ENCODE measurements at regions not wholly inside any gene's neighbourhood (a gene's known extent, or its start where the extent isn't known, plus 50 kb on each side); places are given as distances from the start of the nearest gene placed in this dataset.
"Not testable (repeated sequence)": the region's sequence is repeated elsewhere in the genome, so short reads cannot be mapped to it uniquely, and the experiment has no call there.

GRCh38 chr3:59234884-59235633, 185.2 kb upstream of the CFAP20DC start:
- peaks cover 5 to 36% (median 20%) of the 10 kb centered on the region in 9 donors for H3K9me3 Mint-ChIP-seq
- H3K4me1 Mint-ChIP-seq: peaks cover 0 to 13% (median 0%) of the 10 kb centered on the region in 4 donors
- DNase-seq (no peak), ATAC-seq (no peak)
- POLR2A ChIA-PET: no interaction called here
- H3K36me3 Mint-ChIP-seq: peaks cover 0 to 17% (median 12%) of the 10 kb centered on the region in 3 donors
- peaks cover 0 to 4% (median 0%) of the 10 kb centered on the region in 5 donors for H3K27me3 Mint-ChIP-seq
- H3K4me3 Mint-ChIP-seq: no peak overlapping the region
- H3K27ac Mint-ChIP-seq: peak overlapping the region in 1 of 10 donors; percentile 54

- Mint-ChIP-seq H3K36me3 (peaks cover 0 to 23% (median 21%) of the 10 kb centered on the region in 3 donors), H3K9me3 (peaks cover 9 to 44% (median 29%) of the 10 kb centered on the region in 9 donors)
- H3K27me3 Mint-ChIP-seq, H3K27ac Mint-ChIP-seq, H3K4me3 Mint-ChIP-seq, ATAC-seq, H3K4me1 Mint-ChIP-seq, DNase-seq, POLR2A ChIA-PET: not testable (repeated sequence)
Observed at GRCh38 chr3:59230379-59230778, 180.6 kb upstream of the CFAP20DC start.

- POLR2A ChIA-PET: no interaction called here
- H3K4me1 Mint-ChIP-seq: peaks cover 0 to 2% (median 0%) of the 10 kb centered on the region in 4 donors
- peaks cover 0 to under 1% (median 0%) of the 10 kb centered on the region in 9 donors for H3K9me3 Mint-ChIP-seq
- no peaks in the 10 kb centered on the region for H3K36me3 Mint-ChIP-seq
- H3K4me3 Mint-ChIP-seq: no peak overlapping the region
- H3K27me3 Mint-ChIP-seq: peaks cover 3 to 15% (median 7%) of the 10 kb centered on the region in 5 donors
- ATAC-seq (no peak), DNase-seq (no peak)
- H3K27ac Mint-ChIP-seq: peak overlapping the region in 2 of 10 donors; percentile 5 to 59
Observed at GRCh38 chr3:59213860-59214259, 164.0 kb upstream of the CFAP20DC start.

- Mint-ChIP-seq H3K27ac (no peak overlapping the region), H3K9me3 (no peaks in the 10 kb centered on the region), H3K36me3 (no peaks in the 10 kb centered on the region), H3K27me3 (peaks cover 3 to 19% (median 11%) of the 10 kb centered on the region in 5 donors), H3K4me3 (no peak overlapping the region), H3K4me1 (peaks cover 0 to 2% (median 0%) of the 10 kb centered on the region in 4 donors)
- POLR2A ChIA-PET: no interaction called here
- DNase-seq (peak in 4 of 10 donors; percentile 20 to 60 (median 54)), ATAC-seq (peak; percentile 39 to 61)
Observed at GRCh38 chr3:59212128-59212779, 162.4 kb upstream of the CFAP20DC start.

GRCh38 chr3:59210260-59210659, 160.4 kb upstream of the CFAP20DC start:
- DNase-seq (no peak), ATAC-seq (no peak)
- POLR2A ChIA-PET: no interaction called here
- peaks cover 0 to 2% (median 0%) of the 10 kb centered on the region in 4 donors for H3K4me1 Mint-ChIP-seq
- no peaks in the 10 kb centered on the region for H3K9me3 Mint-ChIP-seq
- no peak overlapping the region for H3K4me3 Mint-ChIP-seq
- no peak overlapping the region for H3K27ac Mint-ChIP-seq
- no peaks in the 10 kb centered on the region for H3K36me3 Mint-ChIP-seq
- peaks cover 8 to 21% (median 13%) of the 10 kb centered on the region in 5 donors for H3K27me3 Mint-ChIP-seq

GRCh38 chr3:59192473-59192872, 142.6 kb upstream of the CFAP20DC start:
- ATAC-seq: no peak

GRCh38 chr3:59191651-59192050, 141.8 kb upstream of the CFAP20DC start:
- Mint-ChIP-seq H3K27me3 (peaks cover 0 to 17% (median 0%) of the 10 kb centered on the region in 5 donors), H3K4me1 (no peaks in the 10 kb centered on the region), H3K27ac (no peak overlapping the region), H3K9me3 (no peaks in the 10 kb centered on the region), H3K36me3 (no peaks in the 10 kb centered on the region), H3K4me3 (no peak overlapping the region)
- no peak for ATAC-seq
- POLR2A ChIA-PET: no interaction called here
- no peak for DNase-seq

More at GRCh38 chr3:59192473-59192872, 142.6 kb upstream of the CFAP20DC start:
- Mint-ChIP-seq H3K4me3 (no peak overlapping the region), H3K27ac (no peak overlapping the region), H3K9me3 (no peaks in the 10 kb centered on the region), H3K36me3 (no peaks in the 10 kb centered on the region), H3K27me3 (peaks cover 0 to 17% (median 0%) of the 10 kb centered on the region in 5 donors), H3K4me1 (no peaks in the 10 kb centered on the region)
- POLR2A ChIA-PET: no interaction called here
- no peak for DNase-seq

- no peaks in the 10 kb centered on the region for H3K36me3 Mint-ChIP-seq
- H3K27ac Mint-ChIP-seq: no peak overlapping the region
- DNase-seq (no peak), ATAC-seq (no peak)
- H3K27me3 Mint-ChIP-seq: peaks cover 0 to 17% (median 0%) of the 10 kb centered on the region in 5 donors
- no peak overlapping the region for H3K4me3 Mint-ChIP-seq
- no peaks in the 10 kb centered on the region for H3K9me3 Mint-ChIP-seq
- POLR2A ChIA-PET: no interaction called here
- no peaks in the 10 kb centered on the region for H3K4me1 Mint-ChIP-seq
Observed at GRCh38 chr3:59189939-59190338, 140.1 kb upstream of the CFAP20DC start.

- Mint-ChIP-seq H3K4me3 (no peak overlapping the region), H3K27me3 (peaks cover 0 to 17% (median 0%) of the 10 kb centered on the region in 5 donors), H3K9me3 (no peaks in the 10 kb centered on the region), H3K4me1 (no peaks in the 10 kb centered on the region), H3K36me3 (no peaks in the 10 kb centered on the region), H3K27ac (no peak overlapping the region)
- no peak for ATAC-seq
- DNase-seq: peak in 1 of 10 donors; percentile 45
- POLR2A ChIA-PET: no interaction called here
Observed at GRCh38 chr3:59189526-59189925, 139.7 kb upstream of the CFAP20DC start.

- H3K27ac Mint-ChIP-seq: no peak overlapping the region
- DNase-seq: no peak
- ATAC-seq: no peak
- H3K9me3 Mint-ChIP-seq: no peaks in the 10 kb centered on the region
- no peaks in the 10 kb centered on the region for H3K4me1 Mint-ChIP-seq
- POLR2A ChIA-PET: no interaction called here
- H3K4me3 Mint-ChIP-seq: no peak overlapping the region
- peaks cover 0 to 17% (median 0%) of the 10 kb centered on the region in 5 donors for H3K27me3 Mint-ChIP-seq
- H3K36me3 Mint-ChIP-seq: no peaks in the 10 kb centered on the region
Observed at GRCh38 chr3:59186725-59187124, 136.9 kb upstream of the CFAP20DC start.

- ATAC-seq (no peak), DNase-seq (no peak)
- Mint-ChIP-seq H3K4me3 (no peak overlapping the region), H3K4me1 (no peaks in the 10 kb centered on the region), H3K27ac (no peak overlapping the region), H3K36me3 (no peaks in the 10 kb centered on the region), H3K27me3 (peaks cover 0 to 17% (median 0%) of the 10 kb centered on the region in 5 donors), H3K9me3 (no peaks in the 10 kb centered on the region)
- POLR2A ChIA-PET: interaction anchor here (0.7 kb wide), 1 partner anchor 624 kb away, joined by 3 read pairs; no protein-coding TSS in a partner anchor
Observed at GRCh38 chr3:59185591-59186369, 136.0 kb upstream of the CFAP20DC start.

- no peak for ATAC-seq
- no peak overlapping the region for H3K4me3 Mint-ChIP-seq
- H3K9me3 Mint-ChIP-seq: peaks cover 0 to 2% (median 0%) of the 10 kb centered on the region in 9 donors
- no peak overlapping the region for H3K27ac Mint-ChIP-seq
- H3K27me3 Mint-ChIP-seq: peaks cover 4 to 22% (median 11%) of the 10 kb centered on the region in 5 donors
- no peaks in the 10 kb centered on the region for H3K4me1 Mint-ChIP-seq
- POLR2A ChIA-PET: no interaction called here
- peaks cover 0 to 4% (median 0%) of the 10 kb centered on the region in 3 donors for H3K36me3 Mint-ChIP-seq
- DNase-seq: no peak
Observed at GRCh38 chr3:59180006-59180405, 130.2 kb upstream of the CFAP20DC start.
